Dendritic cell treated with granulocyte-macrophage colony-stimulating factor and Interleukin-4, amounts not matched to agents 40 ng/mL and 50 ng/mL, for 4 days (primary cell): ENCODE measurements at regions not wholly inside any gene's neighbourhood (a gene's known extent, or its start where the extent isn't known, plus 50 kb on each side); places are given as distances from the start of the nearest gene placed in this dataset.

Experiments used
- H3K27ac Mint-ChIP-seq: one replicate; pipeline ENCODE4 v1.8.0; 2022; ENCODE audit warnings: mild to moderate bottlenecking, mixed read lengths
- H3K27me3 Mint-ChIP-seq: one replicate; pipeline ENCODE4 v1.8.0; 2022; ENCODE audit warnings: mild to moderate bottlenecking, mixed read lengths
- H3K36me3 Mint-ChIP-seq: one replicate; pipeline ENCODE4 v1.8.0; 2022; ENCODE audit warnings: low read depth, mixed read lengths
- H3K4me1 Mint-ChIP-seq: one replicate; pipeline ENCODE4 v1.8.0; 2022; ENCODE audit warnings: low read depth, mixed read lengths
- H3K4me3 Mint-ChIP-seq: one replicate; pipeline ENCODE4 v1.8.0; 2022; ENCODE audit warnings: mild to moderate bottlenecking, moderate library complexity, mixed read lengths
- H3K9me3 Mint-ChIP-seq: one replicate; pipeline ENCODE4 v1.8.0; 2022; ENCODE audit warnings: mixed read lengths
- intact Hi-C: fragments of 100-400 bp; cut with micrococcal nuclease; formaldehyde crosslinking; loops from one replicate; pipeline ENCODE4 v1.15.0; 2022

GRCh38 chr5:99926463-99926862 lies 608.7 kb upstream of the FAM174A start:
- H3K27me3 Mint-ChIP-seq: no peaks in the 10 kb centered on the region
- H3K36me3 Mint-ChIP-seq: no peaks in the 10 kb centered on the region
- H3K27ac Mint-ChIP-seq: no peak overlapping the region
- no peaks in the 10 kb centered on the region for H3K4me1 Mint-ChIP-seq
- intact Hi-C loops: no loop called here
- H3K9me3 Mint-ChIP-seq: peaks cover 8% of the 10 kb centered on the region
- no peak overlapping the region for H3K4me3 Mint-ChIP-seq

DNA sequence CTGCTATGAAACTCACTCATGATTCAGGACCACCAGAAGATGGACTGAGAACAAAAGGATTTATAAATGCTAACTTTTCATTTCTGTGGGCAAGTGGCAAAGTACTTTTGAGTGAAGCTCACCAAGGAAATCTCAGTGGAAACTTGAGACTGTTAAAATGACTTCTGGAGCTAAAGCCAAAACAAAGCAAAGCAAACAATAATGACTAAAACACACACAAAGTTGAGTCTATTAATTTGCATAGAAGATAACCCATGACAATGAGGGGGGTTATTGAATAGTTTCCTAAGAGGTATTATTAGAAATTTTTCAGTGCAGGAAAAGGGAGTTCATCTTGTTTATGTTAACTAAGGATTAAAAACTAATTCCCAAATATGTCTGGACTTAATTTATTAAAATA lies 612.8 kb upstream of the FAM174A start:
- Mint-ChIP-seq H3K9me3 (no peaks in the 10 kb centered on the region), H3K4me3 (no peak overlapping the region)

GRCh38 chr5:99911971-99912370 lies 623.2 kb upstream of the FAM174A start:
- Mint-ChIP-seq H3K4me1 (no peaks in the 10 kb centered on the region), H3K27me3 (no peaks in the 10 kb centered on the region), H3K9me3 (no peaks in the 10 kb centered on the region), H3K27ac (no peak overlapping the region), H3K4me3 (no peak overlapping the region), H3K36me3 (no peaks in the 10 kb centered on the region)
- intact Hi-C loops: no loop called here

More for the DNA sequence above, 612.8 kb upstream of the FAM174A start:
- no peaks in the 10 kb centered on the region for H3K36me3 Mint-ChIP-seq
- H3K4me1 Mint-ChIP-seq: no peaks in the 10 kb centered on the region
- H3K27ac Mint-ChIP-seq: no peak overlapping the region
- H3K27me3 Mint-ChIP-seq: no peaks in the 10 kb centered on the region
- intact Hi-C loops: no loop called here

DNA sequence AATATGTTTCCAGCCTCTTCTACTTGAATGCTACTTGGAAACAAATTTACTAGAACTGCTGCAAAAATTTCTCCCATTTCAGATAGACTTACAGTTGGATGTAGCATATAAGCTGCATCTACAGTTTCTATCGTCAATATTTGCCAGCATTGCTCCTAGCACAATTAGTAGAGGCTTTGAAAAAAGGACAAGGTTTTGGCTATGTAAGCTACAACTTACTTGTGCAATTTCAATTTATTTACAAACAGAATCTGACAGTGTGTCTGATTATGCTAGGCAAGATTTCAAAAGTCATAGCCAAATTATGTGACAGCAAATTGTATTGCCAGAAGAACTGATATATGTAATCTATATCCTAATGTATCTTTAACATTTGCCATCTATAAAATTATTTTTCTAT lies 628.4 kb upstream of the FAM174A start:
- Mint-ChIP-seq H3K4me1 (no peaks in the 10 kb centered on the region), H3K36me3 (no peaks in the 10 kb centered on the region), H3K27ac (no peak overlapping the region), H3K9me3 (no peaks in the 10 kb centered on the region), H3K27me3 (no peaks in the 10 kb centered on the region), H3K4me3 (no peak overlapping the region)
- intact Hi-C loops: no loop called here

DNA sequence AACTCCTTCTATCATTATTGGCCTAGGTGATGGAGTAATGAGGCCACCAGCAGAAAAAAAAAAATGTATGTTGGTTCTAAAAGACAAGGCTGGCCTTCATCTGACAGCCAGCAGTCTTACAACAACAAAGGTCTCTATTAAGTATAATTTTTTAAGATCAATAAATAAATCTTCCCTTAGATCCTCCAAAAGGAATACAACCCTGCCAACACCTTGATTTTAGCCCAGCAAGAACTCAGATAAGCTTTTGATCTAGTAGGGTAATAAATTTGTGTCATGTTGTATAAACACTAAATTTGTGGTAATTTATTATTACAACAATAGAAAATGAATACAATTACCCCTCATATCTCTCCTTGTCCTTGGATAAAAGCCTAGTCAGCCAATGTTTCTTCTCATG lies 633.2 kb upstream of the FAM174A start:
- no peak overlapping the region for H3K27ac Mint-ChIP-seq
- H3K27me3 Mint-ChIP-seq: no peaks in the 10 kb centered on the region
- intact Hi-C loops: no loop called here
- H3K4me1 Mint-ChIP-seq: no peaks in the 10 kb centered on the region
- H3K9me3 Mint-ChIP-seq: no peaks in the 10 kb centered on the region
- H3K4me3 Mint-ChIP-seq: no peak overlapping the region
- H3K36me3 Mint-ChIP-seq: no peaks in the 10 kb centered on the region

DNA sequence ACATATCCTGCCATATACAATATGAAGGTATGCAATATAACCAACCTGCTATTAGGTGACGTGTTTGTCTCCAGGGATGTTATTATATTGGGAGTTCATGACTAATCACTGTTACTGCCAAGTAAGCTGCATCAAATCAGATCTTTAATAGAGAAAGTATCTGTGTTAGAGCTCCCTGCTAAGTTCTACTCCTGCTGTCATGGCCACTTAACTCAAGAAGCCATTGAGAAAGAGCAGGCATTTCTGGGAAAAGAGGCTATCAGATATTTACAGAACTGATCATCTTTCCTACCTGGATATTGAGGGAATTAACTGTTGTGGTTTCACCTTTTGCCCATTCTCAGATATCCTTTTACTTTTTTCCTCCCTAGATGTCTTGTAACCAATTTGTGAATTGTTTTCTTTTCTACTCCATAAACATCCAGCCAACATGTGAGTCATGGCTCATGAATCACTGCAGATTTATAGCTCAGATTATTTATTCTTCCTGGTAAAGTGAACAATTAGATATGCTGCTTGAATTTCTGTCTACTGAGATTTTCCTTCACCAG lies 634.8 kb upstream of the FAM174A start:
- Mint-ChIP-seq H3K9me3 (no peaks in the 10 kb centered on the region), H3K4me3 (no peak overlapping the region), H3K4me1 (no peaks in the 10 kb centered on the region), H3K27ac (no peak overlapping the region), H3K36me3 (no peaks in the 10 kb centered on the region), H3K27me3 (no peaks in the 10 kb centered on the region)
- intact Hi-C loops: no loop called here

GRCh38 chr5:99879791-99880511 lies 655.2 kb upstream of the FAM174A start:
- H3K27me3 Mint-ChIP-seq: no peaks in the 10 kb centered on the region
- no peak overlapping the region for H3K4me3 Mint-ChIP-seq
- peaks cover 8% of the 10 kb centered on the region for H3K9me3 Mint-ChIP-seq
- H3K36me3 Mint-ChIP-seq: no peaks in the 10 kb centered on the region
- intact Hi-C loops: no loop called here
- no peaks in the 10 kb centered on the region for H3K4me1 Mint-ChIP-seq
- no peak overlapping the region for H3K27ac Mint-ChIP-seq

- no peaks in the 10 kb centered on the region for H3K36me3 Mint-ChIP-seq
- H3K27me3 Mint-ChIP-seq: no peaks in the 10 kb centered on the region
- no peak overlapping the region for H3K27ac Mint-ChIP-seq
- intact Hi-C loops: no loop called here
- H3K4me1 Mint-ChIP-seq: no peaks in the 10 kb centered on the region
- peaks cover 9% of the 10 kb centered on the region for H3K9me3 Mint-ChIP-seq
- no peak overlapping the region for H3K4me3 Mint-ChIP-seq
Observed at GRCh38 chr5:99878830-99879229, 656.3 kb upstream of the FAM174A start.

GRCh38 chr5:99866740-99867139 lies 668.4 kb upstream of the FAM174A start:
- intact Hi-C loops: no loop called here
- H3K9me3 Mint-ChIP-seq: peaks cover 9% of the 10 kb centered on the region

GRCh38 chr5:99865159-99865558 lies 670.0 kb upstream of the FAM174A start:
- Mint-ChIP-seq H3K36me3 (no peaks in the 10 kb centered on the region), H3K4me3 (no peak overlapping the region), H3K9me3 (peaks cover 9% of the 10 kb centered on the region), H3K27ac (no peak overlapping the region), H3K27me3 (no peaks in the 10 kb centered on the region), H3K4me1 (no peaks in the 10 kb centered on the region)
- intact Hi-C loops: no loop called here

More at GRCh38 chr5:99866740-99867139, 668.4 kb upstream of the FAM174A start:
- Mint-ChIP-seq H3K4me3 (no peak overlapping the region), H3K27ac (no peak overlapping the region), H3K36me3 (no peaks in the 10 kb centered on the region), H3K4me1 (no peaks in the 10 kb centered on the region), H3K27me3 (no peaks in the 10 kb centered on the region)

GRCh38 chr5:99835791-99836190 lies 699.4 kb upstream of the FAM174A start:
- no peaks in the 10 kb centered on the region for H3K27me3 Mint-ChIP-seq
- H3K36me3 Mint-ChIP-seq: no peaks in the 10 kb centered on the region

GRCh38 chr5:99827136-99827535 lies 708.0 kb upstream of the FAM174A start:
- H3K4me1 Mint-ChIP-seq: no peaks in the 10 kb centered on the region
- no peaks in the 10 kb centered on the region for H3K36me3 Mint-ChIP-seq
- no peaks in the 10 kb centered on the region for H3K27me3 Mint-ChIP-seq
- H3K4me3 Mint-ChIP-seq: no peak overlapping the region
- intact Hi-C loops: no loop called here
- H3K27ac Mint-ChIP-seq: no peak overlapping the region
- no peaks in the 10 kb centered on the region for H3K9me3 Mint-ChIP-seq

More at GRCh38 chr5:99835791-99836190, 699.4 kb upstream of the FAM174A start:
- no peak overlapping the region for H3K27ac Mint-ChIP-seq
- H3K9me3 Mint-ChIP-seq: no peaks in the 10 kb centered on the region
- H3K4me1 Mint-ChIP-seq: no peaks in the 10 kb centered on the region
- intact Hi-C loops: no loop called here
- H3K4me3 Mint-ChIP-seq: no peak overlapping the region

DNA sequence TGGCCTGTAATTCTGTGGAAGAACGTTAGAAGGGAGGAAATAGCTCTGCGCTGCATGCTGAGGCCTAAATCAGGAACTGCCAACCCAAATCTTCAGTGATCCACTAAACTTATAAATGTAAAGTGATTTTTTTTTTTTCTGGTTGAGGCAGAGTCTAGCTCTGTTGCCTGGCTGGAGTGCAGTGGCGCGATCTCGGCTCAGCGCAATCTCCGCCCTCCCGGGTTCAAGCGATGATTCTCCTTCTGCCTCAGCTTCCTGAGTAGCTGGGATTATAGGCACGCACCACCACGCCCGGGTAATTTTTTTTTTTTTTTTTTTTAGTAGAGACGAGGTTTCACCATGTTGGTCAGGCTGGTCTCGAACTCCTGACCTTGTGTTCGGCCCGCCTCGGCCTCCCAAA lies 717.4 kb upstream of the FAM174A start:
- H3K4me1 Mint-ChIP-seq: no peaks in the 10 kb centered on the region
- H3K4me3 Mint-ChIP-seq: no peak overlapping the region
- intact Hi-C loops: no loop called here

GRCh38 chr5:99814321-99815063 lies 720.7 kb upstream of the FAM174A start:
- no peaks in the 10 kb centered on the region for H3K9me3 Mint-ChIP-seq
- no peak overlapping the region for H3K4me3 Mint-ChIP-seq
- H3K27me3 Mint-ChIP-seq: no peaks in the 10 kb centered on the region
- H3K27ac Mint-ChIP-seq: no peak overlapping the region
- H3K36me3 Mint-ChIP-seq: no peaks in the 10 kb centered on the region
- intact Hi-C loops: no loop called here
- H3K4me1 Mint-ChIP-seq: no peaks in the 10 kb centered on the region

More for the DNA sequence above, 717.4 kb upstream of the FAM174A start:
- H3K27me3 Mint-ChIP-seq: no peaks in the 10 kb centered on the region
- no peaks in the 10 kb centered on the region for H3K9me3 Mint-ChIP-seq
- H3K27ac Mint-ChIP-seq: no peak overlapping the region
- H3K36me3 Mint-ChIP-seq: no peaks in the 10 kb centered on the region
